GM12891 (cell line): ENCODE measurements at regions not wholly inside any gene's neighbourhood (a gene's known extent, or its start where the extent isn't known, plus 50 kb on each side); places are given as distances from the start of the nearest gene placed in this dataset.

Source experiments
- PAX5 ChIP-seq: IDR thresholded peaks from 2 replicates; pipeline ENCODE4 v1.6.1; 2011; ENCODE audit warnings: low read length, moderate library complexity, mild to moderate bottlenecking; ENCODE audit not compliant: insufficient read depth, severe bottlenecking
- POLR2A ChIP-seq: IDR thresholded peaks from 2 replicates; pipeline ENCODE4 v1.6.1; 2011; ENCODE audit warnings: low read depth, low read length, control low read depth
- POLR2AphosphoS5 ChIP-seq: IDR thresholded peaks from 2 replicates; pipeline ENCODE4 v1.6.1; 2011; ENCODE audit warnings: low read depth, low read length, control low read depth
- POU2F2 ChIP-seq: IDR thresholded peaks from 2 replicates; pipeline ENCODE4 v1.6.1; 2011; ENCODE audit warnings: low read depth, mild to moderate bottlenecking, control low read depth, low read length, moderate library complexity
- SPI1 ChIP-seq: IDR thresholded peaks from 2 replicates; pipeline ENCODE4 v1.6.1; 2011; ENCODE audit warnings: low read depth, low read length, control low read depth
- TAF1 ChIP-seq: IDR thresholded peaks from 2 replicates; pipeline ENCODE4 v1.6.1; 2011; ENCODE audit warnings: low read depth, low read length, control low read depth

GRCh38 chr10:43884501-43885105 is 235.9 kb upstream of the ZNF32 start:
- TF ChIP-seq POLR2AphosphoS5 (no peak), POU2F2 (no peak), POLR2A (no peak), TAF1 (no peak), SPI1 (no peak), PAX5 (no peak)
